Progenitor cell of endocrine pancreas (in vitro differentiated cells): ENCODE measurements at regions not wholly inside any gene's neighbourhood (a gene's known extent, or its start where the extent isn't known, plus 50 kb on each side); places are given as distances from the start of the nearest gene placed in this dataset.

Experiments used
- DNase-seq: peaks from one replicate; pipeline ENCODE4 v3.0.0; 2021; ENCODE audit warnings: low spot score; ENCODE audit not compliant: unreplicated experiment
- H3K27ac Mint-ChIP-seq: 2 replicates; pipeline ENCODE4 v1.8.0; 2021; ENCODE audit warnings: mild to moderate bottlenecking, moderate library complexity, mixed read lengths
- H3K27me3 Mint-ChIP-seq: 2 replicates; pipeline ENCODE4 v1.8.0; 2021; ENCODE audit warnings: mixed read lengths
- H3K36me3 Mint-ChIP-seq: 2 replicates; pipeline ENCODE4 v1.8.0; 2022; ENCODE audit warnings: mixed read lengths; ENCODE audit not compliant: insufficient read depth
- H3K4me1 Mint-ChIP-seq: 2 replicates; pipeline ENCODE4 v1.8.0; 2021; ENCODE audit warnings: low read depth, mixed read lengths
- H3K4me3 Mint-ChIP-seq: 2 replicates; pipeline ENCODE4 v1.8.0; 2021; ENCODE audit warnings: low read depth, mild to moderate bottlenecking, moderate library complexity, mixed read lengths
- H3K9me3 Mint-ChIP-seq: 2 replicates; pipeline ENCODE4 v1.8.0; 2021; ENCODE audit warnings: low read depth, mixed read lengths
- CTCF ChIP-seq: fragments of 200-600 bp; sonication (generic); IDR thresholded peaks from one replicate; pipeline ENCODE4 v1.5.0; 2021; ENCODE audit warnings: antibody characterized with exemption, mild to moderate bottlenecking; ENCODE audit not compliant: unreplicated experiment

GRCh38 chr18:42296192-42296591, 341.2 kb downstream of the PIK3C3 start:
- no peak for DNase-seq
- Mint-ChIP-seq H3K36me3 (peaks cover 1% of the 10 kb centered on the region), H3K4me3 (no peak overlapping the region), H3K4me1 (peaks cover 6% of the 10 kb centered on the region), H3K27me3 (no peaks in the 10 kb centered on the region), H3K9me3 (peaks cover 3% of the 10 kb centered on the region), H3K27ac (no peak overlapping the region)
- TF ChIP-seq CTCF: no peak

GRCh38 chr18:42296723-42297122, 341.7 kb downstream of the PIK3C3 start:
- Mint-ChIP-seq H3K4me3 (no peak overlapping the region), H3K4me1 (peaks cover 9% of the 10 kb centered on the region), H3K27me3 (no peaks in the 10 kb centered on the region), H3K27ac (no peak overlapping the region), H3K9me3 (peaks cover 3% of the 10 kb centered on the region), H3K36me3 (peaks cover 1% of the 10 kb centered on the region)
- no peak for DNase-seq
- TF ChIP-seq CTCF: no peak

- peaks cover 12% of the 10 kb centered on the region for H3K4me1 Mint-ChIP-seq
- H3K36me3 Mint-ChIP-seq: no peaks in the 10 kb centered on the region
- TF ChIP-seq CTCF: peak; percentile 97
- no peak overlapping the region for H3K4me3 Mint-ChIP-seq
- DNase-seq: peak; percentile 72
- H3K9me3 Mint-ChIP-seq: no peaks in the 10 kb centered on the region
- no peak overlapping the region for H3K27ac Mint-ChIP-seq
- H3K27me3 Mint-ChIP-seq: no peaks in the 10 kb centered on the region
Measured at GRCh38 chr18:42298759-42299675, 344.0 kb downstream of the PIK3C3 start.

GRCh38 chr18:42305869-42306593, 351.0 kb downstream of the PIK3C3 start:
- H3K4me1 Mint-ChIP-seq: peaks cover 6% of the 10 kb centered on the region
- H3K27me3 Mint-ChIP-seq: no peaks in the 10 kb centered on the region
- no peak for TF ChIP-seq CTCF
- H3K36me3 Mint-ChIP-seq: peaks cover 3% of the 10 kb centered on the region
- no peaks in the 10 kb centered on the region for H3K9me3 Mint-ChIP-seq
- DNase-seq: no peak
- H3K4me3 Mint-ChIP-seq: no peak overlapping the region
- H3K27ac Mint-ChIP-seq: no peak overlapping the region

- Mint-ChIP-seq H3K27me3 (no peaks in the 10 kb centered on the region), H3K36me3 (peaks cover 3% of the 10 kb centered on the region), H3K4me3 (no peak overlapping the region), H3K4me1 (peaks cover 3% of the 10 kb centered on the region), H3K27ac (no peak overlapping the region), H3K9me3 (no peaks in the 10 kb centered on the region)
- no peak for TF ChIP-seq CTCF
- no peak for DNase-seq
Measured at GRCh38 chr18:42306594-42306980, 351.6 kb downstream of the PIK3C3 start.
